Adrenal gland (tissue), 5 donors: ENCODE measurements at regions not wholly inside any gene's neighbourhood (a gene's known extent, or its start where the extent isn't known, plus 50 kb on each side); places are given as distances from the start of the nearest gene placed in this dataset.

Source experiments
- CTCF ChIP-seq, 6 experiments: fragments of 450-650 bp in 4 of 6; fragments of 200-600 bp in 2 of 6; sonication (generic) in 1 of 6; IDR thresholded peaks; 1 replicate in 5 of 6; 2 replicates in 1 of 6; pipeline versions ENCODE4 v1.5.1 to v1.8.0; 2016 to 2021; ENCODE audit warnings: antibody characterized with exemption in 6 of 6, mild to moderate bottlenecking in 2 of 6, moderate library complexity in 1 of 6
- POLR2A ChIP-seq, 2 donors: fragments of 450-650 bp; IDR thresholded peaks; one replicate each; pipeline ENCODE4 v1.6.1; 2017; ENCODE audit warnings: antibody characterized with exemption in 2 of 2, mild to moderate bottlenecking in 2 of 2, moderate library complexity in 1 of 2
- donor health status: DM: no; HTN: no; CAD: no.

- no peak for TF ChIP-seq POLR2A (IDR thresholded peaks at IDR 0.05)
- no peak for TF ChIP-seq CTCF (IDR thresholded peaks at IDR 0.05)
Measured at GRCh38 chr3:107973961-107974360, 116.9 kb downstream of the CD47 start.
